SK-N-MC (cell line): ENCODE measurements at regions not wholly inside any gene's neighbourhood (a gene's known extent, or its start where the extent isn't known, plus 50 kb on each side); places are given as distances from the start of the nearest gene placed in this dataset.

Experiments used
- DNase-seq: peaks from one replicate; pipeline ENCODE4 v3.0.0-alpha.2; 2011; ENCODE audit warnings: low read depth, low spot score
- H3K27ac ChIP-seq: fragments of 200-600 bp; sonication (generic); 2 replicates; pipeline ENCODE4 v1.5.1; 2016; ENCODE audit warnings: mixed run types
- H3K36me3 ChIP-seq: fragments of 200-600 bp; sonication (generic); 2 replicates; pipeline ENCODE4 v1.6.1; 2017; ENCODE audit warnings: antibody characterized with exemption, low read length, mixed read lengths; ENCODE audit not compliant: insufficient read depth
- H3K4me3 ChIP-seq: fragments of 200-600 bp; sonication (generic); 2 replicates; pipeline ENCODE4 v1.5.1; 2016
- H3K9ac ChIP-seq: fragments of 200-600 bp; sonication (generic); 2 replicates; pipeline ENCODE4 v1.8.0; 2017; ENCODE audit warnings: mixed run types, mixed read lengths; ENCODE audit not compliant: insufficient read length
- H3K9me3 ChIP-seq: fragments of 200-600 bp; sonication (generic); 2 replicates; pipeline ENCODE4 v1.6.1; 2017; ENCODE audit warnings: low read depth, mild to moderate bottlenecking, antibody characterized with exemption, low read length, moderate library complexity, mixed read lengths
- EZH2 ChIP-seq: fragments of 200-600 bp; sonication (generic); IDR thresholded peaks from one replicate; pipeline ENCODE4 v1.6.1; 2017; ENCODE audit warnings: antibody characterized with exemption
- FOXP2 ChIP-seq: optimal IDR thresholded peaks from 2 replicates; pipeline ENCODE3; 2011; ENCODE audit warnings: mild to moderate bottlenecking, moderate library complexity; ENCODE audit not compliant: insufficient read depth; ENCODE audit errors: extremely low read length, control extremely low read depth
- POLR2AphosphoS5 ChIP-seq: IDR thresholded peaks from 2 replicates; pipeline ENCODE4 v1.6.1; 2012; ENCODE audit warnings: mild to moderate bottlenecking, low read depth, low read length, borderline replicate concordance

- H3K4me3 ChIP-seq: no peak overlapping the region
- H3K9me3 ChIP-seq: no peaks in the 10 kb centered on the region
- H3K9ac ChIP-seq: no peak overlapping the region
- H3K27ac ChIP-seq: no peak overlapping the region
- no peak for DNase-seq
- H3K36me3 ChIP-seq: peaks cover 27% of the 10 kb centered on the region; the same call in 1 of the 2 replicates
- TF ChIP-seq EZH2 (no peak), FOXP2 (no peak), POLR2AphosphoS5 (no peak)
Observed at GRCh38 chr17:77488531-77489238, 347.9 kb downstream of the SEC14L1 start.

- no peak for TF ChIP-seq FOXP2
- TF ChIP-seq EZH2: no peak
- TF ChIP-seq POLR2AphosphoS5: no peak
- Histone ChIP-seq H3K36me3 (peaks cover 31% of the 10 kb centered on the region; the same call in 1 of the 2 replicates), H3K9me3 (no peaks in the 10 kb centered on the region)
Observed at GRCh38 chr17:77489239-77489892, 348.6 kb downstream of the SEC14L1 start.

GRCh38 chr17:77489893-77490255 is 349.1 kb downstream of the SEC14L1 start:
- H3K4me3 ChIP-seq: no peak overlapping the region
- H3K27ac ChIP-seq: no peak overlapping the region
- no peak overlapping the region for H3K9ac ChIP-seq
- peaks cover 36% of the 10 kb centered on the region; the same call in 1 of the 2 replicates for H3K36me3 ChIP-seq
- TF ChIP-seq EZH2 (no peak), POLR2AphosphoS5 (no peak), FOXP2 (no peak)
- DNase-seq: no peak
- H3K9me3 ChIP-seq: no peaks in the 10 kb centered on the region

More at GRCh38 chr17:77489239-77489892, 348.6 kb downstream of the SEC14L1 start:
- Histone ChIP-seq H3K9ac (no peak overlapping the region), H3K4me3 (no peak overlapping the region), H3K27ac (no peak overlapping the region)
- no peak for DNase-seq

GRCh38 chr17:77490361-77491183 is 349.8 kb downstream of the SEC14L1 start:
- no peak overlapping the region for H3K27ac ChIP-seq
- H3K4me3 ChIP-seq: no peak overlapping the region
- TF ChIP-seq FOXP2 (no peak), EZH2 (no peak), POLR2AphosphoS5 (no peak)
- H3K36me3 ChIP-seq: peaks cover 36% of the 10 kb centered on the region; the same call in 1 of the 2 replicates
- no peak for DNase-seq
- H3K9ac ChIP-seq: no peak overlapping the region
- H3K9me3 ChIP-seq: no peaks in the 10 kb centered on the region

- H3K27ac ChIP-seq: no peak overlapping the region
- H3K36me3 ChIP-seq: peaks cover 36% of the 10 kb centered on the region; the same call in 1 of the 2 replicates
- TF ChIP-seq POLR2AphosphoS5 (no peak), FOXP2 (no peak), EZH2 (no peak)
- no peak overlapping the region for H3K9ac ChIP-seq
- DNase-seq: no peak
- H3K4me3 ChIP-seq: no peak overlapping the region
- H3K9me3 ChIP-seq: no peaks in the 10 kb centered on the region
Observed at GRCh38 chr17:77491921-77492445, 351.2 kb downstream of the SEC14L1 start.

GRCh38 chr17:77492446-77493237 is 351.9 kb downstream of the SEC14L1 start:
- no peaks in the 10 kb centered on the region for H3K9me3 ChIP-seq
- H3K9ac ChIP-seq: no peak overlapping the region
- no peak for DNase-seq
- TF ChIP-seq EZH2 (no peak), FOXP2 (no peak), POLR2AphosphoS5 (no peak)
- no peak overlapping the region for H3K4me3 ChIP-seq
- no peak overlapping the region for H3K27ac ChIP-seq
- H3K36me3 ChIP-seq: peaks cover 36% of the 10 kb centered on the region; the same call in 1 of the 2 replicates

GRCh38 chr17:77493238-77493820 is 352.6 kb downstream of the SEC14L1 start:
- Histone ChIP-seq H3K27ac (no peak overlapping the region), H3K4me3 (no peak overlapping the region), H3K9me3 (no peaks in the 10 kb centered on the region), H3K36me3 (peaks cover 33% of the 10 kb centered on the region; the same call in 1 of the 2 replicates), H3K9ac (no peak overlapping the region)
- TF ChIP-seq EZH2 (no peak), FOXP2 (no peak), POLR2AphosphoS5 (no peak)
- DNase-seq: no peak
